Stimulated activated naive CD8-positive, alpha-beta T cell treated with anti-CD3 and anti-CD28 coated beads, Interleukin-15, Interleukin-2, amounts not matched to agents 100 ng/mL and 50 ng/mL, for 24 hours (primary cell): ENCODE measurements at regions not wholly inside any gene's neighbourhood (a gene's known extent, or its start where the extent isn't known, plus 50 kb on each side); places are given as distances from the start of the nearest gene placed in this dataset.

ENCODE experiments used
- H3K27ac Mint-ChIP-seq: one replicate; pipeline ENCODE4 v1.8.0; 2021; ENCODE audit warnings: mild to moderate bottlenecking, mixed read lengths
- H3K27me3 Mint-ChIP-seq: one replicate; pipeline ENCODE4 v1.8.0; 2021; ENCODE audit warnings: mixed read lengths
- H3K36me3 Mint-ChIP-seq: one replicate; pipeline ENCODE4 v1.8.0; 2021; ENCODE audit warnings: low read depth, mixed read lengths
- H3K4me1 Mint-ChIP-seq: one replicate; pipeline ENCODE4 v1.8.0; 2021; ENCODE audit warnings: low read depth, mixed read lengths
- H3K4me3 Mint-ChIP-seq: one replicate; pipeline ENCODE4 v1.8.0; 2021; ENCODE audit warnings: mild to moderate bottlenecking, mixed read lengths
- H3K9me3 Mint-ChIP-seq: one replicate; pipeline ENCODE4 v1.8.0; 2021; ENCODE audit warnings: mixed read lengths

DNA sequence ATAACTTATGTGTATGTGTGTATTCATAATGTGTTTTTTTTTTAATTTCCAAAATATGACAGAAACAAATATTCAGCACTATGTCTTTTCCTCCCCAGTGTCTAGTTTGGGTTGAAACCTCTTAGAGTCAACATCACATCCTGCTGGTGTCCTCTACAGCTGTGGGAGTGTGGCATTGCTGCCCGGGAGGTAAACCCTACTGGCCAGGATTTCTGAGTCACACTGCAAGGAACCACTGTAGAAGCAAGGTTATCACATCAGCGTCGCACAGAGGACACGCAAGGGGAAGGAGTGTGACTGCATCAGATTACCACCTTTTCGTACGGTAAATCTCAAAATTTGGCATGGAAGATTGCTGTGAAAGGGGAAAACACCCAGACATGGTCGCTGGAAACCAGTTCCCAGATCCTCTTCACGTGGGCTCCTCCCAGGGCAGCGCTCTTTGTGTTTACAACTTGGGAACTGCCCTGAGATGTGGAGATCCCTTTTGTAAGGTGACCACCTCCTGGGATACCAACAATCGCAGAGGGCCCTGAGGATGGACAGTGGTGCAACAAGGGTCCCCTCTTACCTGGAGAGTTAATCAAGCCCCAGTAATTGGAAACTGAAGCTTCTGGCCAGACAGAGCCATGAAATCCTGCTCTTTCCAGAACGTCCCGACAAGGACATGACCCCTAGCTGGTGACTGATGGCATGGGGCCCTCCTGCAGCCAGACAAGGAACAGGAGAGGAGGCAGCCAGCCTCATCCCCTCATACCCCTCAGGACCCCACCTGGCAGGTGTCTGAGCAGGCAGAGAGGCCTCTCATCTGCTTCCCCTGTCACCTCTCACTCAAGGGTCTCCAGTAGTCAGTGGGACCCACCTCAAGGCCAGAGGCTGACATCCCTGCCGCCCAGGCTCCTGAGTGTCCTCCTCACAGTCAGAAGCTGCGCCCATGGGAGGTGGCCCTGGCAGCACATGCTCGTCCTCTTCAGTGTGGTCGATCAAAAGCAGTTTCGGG lies 194.7 kb downstream of the MED10 start:
- no peak overlapping the region for H3K27ac Mint-ChIP-seq
- H3K9me3 Mint-ChIP-seq, result no peaks in the 10 kb centered on the region
- no peaks in the 10 kb centered on the region for H3K27me3 Mint-ChIP-seq
- no peak overlapping the region for H3K4me3 Mint-ChIP-seq
- H3K36me3 Mint-ChIP-seq, result no peaks in the 10 kb centered on the region
- H3K4me1 Mint-ChIP-seq, result no peaks in the 10 kb centered on the region

GRCh38 chr5:6182271-6182815 lies 196.0 kb downstream of the MED10 start:
- Mint-ChIP-seq H3K27ac (no peak overlapping the region), H3K27me3 (peaks cover 6% of the 10 kb centered on the region), H3K4me3 (no peak overlapping the region), H3K36me3 (no peaks in the 10 kb centered on the region), H3K9me3 (peaks cover 2% of the 10 kb centered on the region), H3K4me1 (no peaks in the 10 kb centered on the region)

GRCh38 chr5:6181871-6182270 lies 196.5 kb downstream of the MED10 start:
- H3K36me3 Mint-ChIP-seq, result no peaks in the 10 kb centered on the region
- H3K9me3 Mint-ChIP-seq, result peaks cover 2% of the 10 kb centered on the region
- no peaks in the 10 kb centered on the region for H3K4me1 Mint-ChIP-seq
- no peak overlapping the region for H3K4me3 Mint-ChIP-seq
- H3K27me3 Mint-ChIP-seq, result peaks cover 8% of the 10 kb centered on the region
- no peak overlapping the region for H3K27ac Mint-ChIP-seq

- peaks cover 2% of the 10 kb centered on the region for H3K9me3 Mint-ChIP-seq
- no peak overlapping the region for H3K27ac Mint-ChIP-seq
- no peak overlapping the region for H3K4me3 Mint-ChIP-seq
- H3K27me3 Mint-ChIP-seq, result peaks cover 8% of the 10 kb centered on the region
- H3K36me3 Mint-ChIP-seq, result no peaks in the 10 kb centered on the region
- H3K4me1 Mint-ChIP-seq, result no peaks in the 10 kb centered on the region
Observed at GRCh38 chr5:6181147-6181729, 197.1 kb downstream of the MED10 start.

DNA sequence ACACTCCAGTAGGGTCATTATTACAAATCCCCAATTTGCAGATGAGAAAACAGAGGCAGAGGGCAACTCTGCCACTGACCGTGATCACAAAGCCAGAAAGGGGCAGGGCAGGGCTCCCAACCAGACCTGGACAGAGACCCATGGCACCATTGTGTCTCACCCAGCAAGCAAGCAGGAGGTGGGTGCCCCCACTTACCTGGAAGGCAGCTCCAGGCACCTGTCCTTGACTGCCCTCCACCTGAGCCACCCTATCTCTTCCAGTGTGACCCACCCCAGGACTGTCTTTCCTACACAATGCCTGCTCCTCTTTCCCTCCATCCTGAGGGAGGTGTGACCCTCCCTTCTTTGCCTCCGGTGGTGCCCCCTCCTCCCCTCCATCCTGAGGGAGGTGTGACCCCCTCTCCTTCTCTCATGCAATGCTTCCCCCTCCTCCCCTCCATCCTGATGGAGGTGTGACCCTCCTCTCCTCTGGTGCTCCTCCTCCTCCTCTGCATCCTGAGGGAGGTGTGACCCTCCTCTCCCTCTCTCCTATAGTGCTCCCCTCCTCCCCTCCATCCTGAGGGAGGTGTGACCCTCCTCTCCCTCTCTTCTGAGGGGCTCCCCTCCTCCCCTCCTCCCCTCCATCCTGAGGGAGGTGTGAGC lies 198.0 kb downstream of the MED10 start:
- Mint-ChIP-seq H3K27ac (no peak overlapping the region), H3K36me3 (no peaks in the 10 kb centered on the region), H3K27me3 (peaks cover 8% of the 10 kb centered on the region), H3K9me3 (peaks cover 2% of the 10 kb centered on the region), H3K4me1 (no peaks in the 10 kb centered on the region), H3K4me3 (no peak overlapping the region)

GRCh38 chr5:6178846-6179532 lies 199.4 kb downstream of the MED10 start:
- Mint-ChIP-seq H3K4me1 (no peaks in the 10 kb centered on the region), H3K36me3 (no peaks in the 10 kb centered on the region), H3K4me3 (no peak overlapping the region), H3K27ac (no peak overlapping the region), H3K27me3 (peaks cover 8% of the 10 kb centered on the region), H3K9me3 (peaks cover 2% of the 10 kb centered on the region)

- Mint-ChIP-seq H3K4me3 (no peak overlapping the region), H3K27me3 (peaks cover 8% of the 10 kb centered on the region), H3K36me3 (no peaks in the 10 kb centered on the region), H3K4me1 (no peaks in the 10 kb centered on the region), H3K27ac (no peak overlapping the region), H3K9me3 (peaks cover 5% of the 10 kb centered on the region)
Observed at GRCh38 chr5:6177926-6178325, 200.4 kb downstream of the MED10 start.

DNA sequence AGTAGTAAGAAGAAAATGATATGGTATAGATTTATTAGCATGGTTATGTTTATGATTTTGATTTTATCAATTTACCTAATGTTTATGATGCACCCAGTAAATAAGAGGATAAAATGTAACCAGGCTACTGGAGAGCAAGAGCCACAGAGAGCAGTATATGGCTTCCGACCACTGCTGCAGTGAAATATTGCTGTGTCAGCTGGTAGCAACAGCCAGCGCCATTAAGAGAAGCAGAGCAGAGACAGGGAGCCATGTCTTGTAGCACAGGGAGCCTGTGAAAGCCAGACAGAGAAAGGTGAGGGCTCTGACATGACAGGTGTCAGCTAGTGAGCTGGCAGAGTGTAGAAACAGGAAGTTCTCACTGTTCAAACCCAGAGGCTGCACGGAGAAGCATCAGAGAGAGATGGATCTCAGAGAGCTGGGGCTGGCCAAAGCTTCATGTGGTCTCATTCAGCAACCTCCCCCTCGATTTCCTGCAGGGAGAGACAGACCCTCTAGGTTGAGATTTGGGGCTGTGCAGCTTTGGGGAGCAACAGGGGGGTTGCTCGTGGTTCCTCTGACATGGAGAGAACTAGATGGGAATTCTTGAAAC lies 202.1 kb downstream of the MED10 start:
- H3K27ac Mint-ChIP-seq, result no peak overlapping the region
- peaks cover 8% of the 10 kb centered on the region for H3K27me3 Mint-ChIP-seq
- H3K9me3 Mint-ChIP-seq, result peaks cover 5% of the 10 kb centered on the region
- H3K4me3 Mint-ChIP-seq, result no peak overlapping the region
- H3K36me3 Mint-ChIP-seq, result no peaks in the 10 kb centered on the region
- H3K4me1 Mint-ChIP-seq, result no peaks in the 10 kb centered on the region

DNA sequence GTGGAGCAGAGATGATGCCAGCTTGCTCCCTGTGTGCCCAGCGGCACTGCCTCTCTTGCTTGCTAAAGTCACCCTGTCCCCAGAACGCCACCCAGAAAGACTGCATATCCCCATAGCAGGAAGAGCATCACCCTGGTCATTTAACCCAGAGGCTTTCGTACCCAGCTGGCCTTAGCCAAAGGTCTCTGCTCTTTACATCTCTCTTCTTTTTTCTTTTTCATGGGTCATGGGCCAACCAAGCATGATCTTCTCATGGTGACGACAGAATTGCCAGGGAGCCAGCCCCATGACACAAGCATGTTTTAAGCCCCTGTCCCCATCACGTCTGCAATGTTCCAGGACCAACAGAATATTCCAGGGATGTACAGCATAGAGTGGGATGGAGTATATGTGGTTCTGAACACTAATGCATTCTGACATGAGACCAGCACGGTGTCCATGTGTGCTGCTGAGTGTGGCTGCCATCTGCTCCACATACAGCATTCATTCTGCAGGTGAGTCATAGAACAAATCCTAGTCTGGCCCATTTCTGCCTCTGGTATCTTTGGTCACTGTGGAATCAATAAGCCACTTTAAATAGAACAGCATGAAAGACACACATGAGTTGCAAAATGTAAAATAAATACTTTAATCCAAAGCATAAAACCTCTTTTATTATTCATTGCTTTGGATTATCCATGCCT lies 203.0 kb downstream of the MED10 start:
- Mint-ChIP-seq H3K4me3 (no peak overlapping the region), H3K9me3 (peaks cover 5% of the 10 kb centered on the region), H3K27me3 (peaks cover 8% of the 10 kb centered on the region), H3K27ac (no peak overlapping the region), H3K4me1 (no peaks in the 10 kb centered on the region), H3K36me3 (no peaks in the 10 kb centered on the region)

- H3K4me3 Mint-ChIP-seq, result no peak overlapping the region
- H3K27ac Mint-ChIP-seq, result no peak overlapping the region
- no peaks in the 10 kb centered on the region for H3K36me3 Mint-ChIP-seq
- H3K4me1 Mint-ChIP-seq, result no peaks in the 10 kb centered on the region
- peaks cover 19% of the 10 kb centered on the region for H3K27me3 Mint-ChIP-seq
- H3K9me3 Mint-ChIP-seq, result peaks cover 8% of the 10 kb centered on the region
Observed at GRCh38 chr5:6169660-6170059, 208.7 kb downstream of the MED10 start.

GRCh38 chr5:6166698-6167394 lies 211.5 kb downstream of the MED10 start:
- Mint-ChIP-seq H3K27me3 (peaks cover 29% of the 10 kb centered on the region), H3K9me3 (peaks cover 5% of the 10 kb centered on the region), H3K4me1 (no peaks in the 10 kb centered on the region), H3K36me3 (no peaks in the 10 kb centered on the region), H3K4me3 (no peak overlapping the region), H3K27ac (no peak overlapping the region)

DNA sequence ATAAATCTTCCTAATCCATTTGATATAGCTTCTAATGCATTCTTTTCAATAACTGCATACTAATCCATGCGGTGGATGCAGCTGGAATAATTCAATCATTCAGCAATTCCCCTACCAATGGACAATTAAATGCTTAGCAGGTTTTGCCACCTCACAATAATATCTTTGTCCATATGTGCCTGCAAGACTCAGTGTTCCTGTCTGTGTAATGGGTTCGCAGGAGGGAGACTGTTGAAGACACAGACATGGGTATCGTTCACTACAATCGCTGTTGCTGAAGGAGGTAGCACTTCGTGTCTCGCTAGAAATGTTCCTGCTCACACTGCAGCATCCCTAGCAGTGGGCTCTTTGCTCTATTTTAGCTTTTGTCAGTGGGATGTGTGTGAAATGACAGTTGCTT lies 214.4 kb downstream of the MED10 start:
- H3K4me1 Mint-ChIP-seq, result no peaks in the 10 kb centered on the region
- no peak overlapping the region for H3K4me3 Mint-ChIP-seq
- no peaks in the 10 kb centered on the region for H3K9me3 Mint-ChIP-seq
- H3K27ac Mint-ChIP-seq, result no peak overlapping the region
- H3K27me3 Mint-ChIP-seq, result peaks cover 15% of the 10 kb centered on the region
- H3K36me3 Mint-ChIP-seq, result no peaks in the 10 kb centered on the region

DNA sequence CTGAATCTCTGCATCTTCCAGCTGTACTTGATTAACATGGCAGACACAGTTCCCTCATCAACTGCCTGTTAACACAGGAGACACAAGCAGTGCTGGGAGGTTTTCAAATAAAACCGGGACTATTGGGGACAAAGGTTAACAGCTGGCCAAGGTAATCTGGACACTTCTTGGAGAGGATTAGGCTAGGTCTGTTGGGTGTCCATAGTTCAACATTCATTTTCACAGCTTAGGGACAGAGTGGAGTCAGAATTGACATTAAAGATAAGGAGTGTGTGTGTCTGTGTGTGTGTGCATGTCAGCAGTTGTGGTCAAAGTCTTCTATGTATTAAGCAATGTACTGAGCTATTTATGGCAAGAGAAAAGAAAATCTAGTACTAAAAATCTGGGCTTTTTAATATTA lies 216.2 kb downstream of the MED10 start:
- H3K4me3 Mint-ChIP-seq, result no peak overlapping the region
- no peaks in the 10 kb centered on the region for H3K4me1 Mint-ChIP-seq
- H3K9me3 Mint-ChIP-seq, result no peaks in the 10 kb centered on the region
- H3K27me3 Mint-ChIP-seq, result peaks cover 11% of the 10 kb centered on the region
- H3K27ac Mint-ChIP-seq, result no peak overlapping the region
- no peaks in the 10 kb centered on the region for H3K36me3 Mint-ChIP-seq
